Fibroblast of lung (primary cell): ENCODE measurements at regions not wholly inside any gene's neighbourhood (a gene's known extent, or its start where the extent isn't known, plus 50 kb on each side); places are given as distances from the start of the nearest gene placed in this dataset.

Source experiments
- DNase-seq, 2 donors: peaks; one replicate each; pipeline versions ENCODE4 v3.0.0 to v3.0.0-alpha.2; 2010; ENCODE audit warnings: low read depth in 2 of 2
- H2AFZ ChIP-seq: 2 replicates; pipeline ENCODE4 v1.5.1; 2012; ENCODE audit warnings: low read length, control low read depth, inconsistent platforms
- H3K27ac ChIP-seq: 2 replicates; pipeline ENCODE4 v1.5.1; 2011; ENCODE audit warnings: low read length, control low read depth; ENCODE audit not compliant: insufficient read depth
- H3K27me3 ChIP-seq: 2 replicates; pipeline ENCODE4 v1.5.1; 2011; ENCODE audit warnings: mild to moderate bottlenecking, low read length; ENCODE audit not compliant: control insufficient read depth, insufficient read depth
- H3K36me3 ChIP-seq: 2 replicates; pipeline ENCODE4 v1.5.1; 2011; ENCODE audit warnings: low read length; ENCODE audit not compliant: control insufficient read depth, insufficient read depth
- H3K4me1 ChIP-seq: 2 replicates; pipeline ENCODE4 v1.5.1; 2011; ENCODE audit warnings: low read length; ENCODE audit not compliant: control insufficient read depth, insufficient read depth; ENCODE audit errors: extremely low read depth
- H3K4me2 ChIP-seq: 2 replicates; pipeline ENCODE4 v1.5.1; 2011; ENCODE audit warnings: low read length, control low read depth; ENCODE audit not compliant: insufficient read depth; ENCODE audit errors: extremely low read depth
- H3K4me3 ChIP-seq, 4 experiments: fragments of 200-600 bp in 1 of 4; sonication (generic) in 1 of 4; replicated peaks in 1 of 4; 2 replicates each; pipeline ENCODE4 v1.5.1; 2011 to 2016; ENCODE audit warnings: low read length in 4 of 4, low read depth in 3 of 4, mild to moderate bottlenecking in 3 of 4, control low read depth in 2 of 4, inconsistent platforms in 1 of 4, mixed read lengths in 1 of 4; ENCODE audit not compliant: insufficient read depth in 1 of 4; ENCODE audit errors: control extremely low read depth in 1 of 4
- H3K79me2 ChIP-seq: 2 replicates; pipeline ENCODE4 v1.5.1; 2012; ENCODE audit warnings: mild to moderate bottlenecking, low read length, inconsistent platforms; ENCODE audit not compliant: control insufficient read depth, insufficient read depth
- H3K9ac ChIP-seq: 2 replicates; pipeline ENCODE4 v1.5.1; 2011; ENCODE audit warnings: mild to moderate bottlenecking, low read length, control low read depth; ENCODE audit not compliant: insufficient read depth
- H3K9me3 ChIP-seq: 2 replicates; pipeline ENCODE4 v1.5.1; 2012; ENCODE audit warnings: low read depth, low read length; ENCODE audit not compliant: control insufficient read depth, insufficient read depth
- H4K20me1 ChIP-seq: 2 replicates; pipeline ENCODE4 v1.5.1; 2011; ENCODE audit warnings: low read length; ENCODE audit not compliant: control insufficient read depth, insufficient read depth; ENCODE audit errors: extremely low read depth
- CTCF ChIP-seq, 2 donors: IDR thresholded peaks in 1 of 2; conservative IDR thresholded peaks in 1 of 2; 1 replicate in 1 of 2; 2 replicates in 1 of 2; pipeline ENCODE4 v1.5.1; 2011 to 2012; ENCODE audit warnings: low read length in 2 of 2, control low read depth in 1 of 2, inconsistent platforms in 1 of 2, low read depth in 1 of 2, mild to moderate bottlenecking in 1 of 2
- EZH2 ChIP-seq: IDR thresholded peaks from 2 replicates; pipeline ENCODE4 v1.5.1; 2012; ENCODE audit warnings: low read length, control low read depth, mild to moderate bottlenecking; ENCODE audit errors: missing control alignments

GRCh38 chr5:89024045-89024444, 141.1 kb upstream of the MEF2C start:
- no peaks in the 10 kb centered on the region for H3K36me3 ChIP-seq
- H3K4me1 ChIP-seq: no peaks in the 10 kb centered on the region
- no peak overlapping the region for H3K27ac ChIP-seq
- no peaks in the 10 kb centered on the region for H3K79me2 ChIP-seq
- H2AFZ ChIP-seq: no peak overlapping the region
- DNase-seq: no peak
- H3K4me3 ChIP-seq: no peak overlapping the region
- H3K4me2 ChIP-seq: no peak overlapping the region
- no peak overlapping the region for H3K9ac ChIP-seq
- peaks cover 1% of the 10 kb centered on the region for H4K20me1 ChIP-seq
- H3K9me3 ChIP-seq: no peaks in the 10 kb centered on the region
- TF ChIP-seq EZH2: no peak
- no peak for TF ChIP-seq CTCF (conservative IDR thresholded peaks at IDR 0.05 in 1 of 2, IDR thresholded peaks at IDR 0.05 in 1 of 2; ENCODE audit: low read depth in 1 of 2, low read length in 2 of 2)
- H3K27me3 ChIP-seq: no peaks in the 10 kb centered on the region

- Histone ChIP-seq H4K20me1 (peaks cover 1% of the 10 kb centered on the region), H3K36me3 (no peaks in the 10 kb centered on the region), H3K4me3 (no peak overlapping the region), H3K9me3 (no peaks in the 10 kb centered on the region), H3K4me1 (no peaks in the 10 kb centered on the region), H2AFZ (no peak overlapping the region), H3K27me3 (no peaks in the 10 kb centered on the region), H3K79me2 (no peaks in the 10 kb centered on the region), H3K4me2 (no peak overlapping the region), H3K9ac (no peak overlapping the region), H3K27ac (no peak overlapping the region)
- TF ChIP-seq EZH2 (no peak), CTCF (conservative IDR thresholded peaks at IDR 0.05 in 1 of 2, IDR thresholded peaks at IDR 0.05 in 1 of 2; ENCODE audit: low read depth in 1 of 2, low read length in 2 of 2) (no peak)
- DNase-seq: no peak
Observed at GRCh38 chr5:89020926-89021610, 138.1 kb upstream of the MEF2C start.

- Histone ChIP-seq H3K9me3 (no peaks in the 10 kb centered on the region), H3K36me3 (no peaks in the 10 kb centered on the region), H3K9ac (no peak overlapping the region), H3K4me1 (no peaks in the 10 kb centered on the region), H3K79me2 (no peaks in the 10 kb centered on the region), H3K27ac (no peak overlapping the region), H2AFZ (no peak overlapping the region), H4K20me1 (peaks cover 1% of the 10 kb centered on the region), H3K4me2 (no peak overlapping the region), H3K27me3 (no peaks in the 10 kb centered on the region), H3K4me3 (no peak overlapping the region)
- DNase-seq: no peak
- TF ChIP-seq EZH2: no peak
Observed at GRCh38 chr5:89016741-89017303, 133.8 kb upstream of the MEF2C start.
